SIG-M5 treated with dmso at 0.1 percent for 504 hours (cell line): ENCODE measurements at regions not wholly inside any gene's neighbourhood (a gene's known extent, or its start where the extent isn't known, plus 50 kb on each side); places are given as distances from the start of the nearest gene placed in this dataset.
"Not testable (repeated sequence)": the region's sequence is repeated elsewhere in the genome, so short reads cannot be mapped to it uniquely, and the experiment has no call there.

ENCODE experiments used
- DNase-seq: peaks from one replicate; lab custom pipeline; 2025; ENCODE audit not compliant: unreplicated experiment; lab: John Stamatoyannopoulos, UW

DNA sequence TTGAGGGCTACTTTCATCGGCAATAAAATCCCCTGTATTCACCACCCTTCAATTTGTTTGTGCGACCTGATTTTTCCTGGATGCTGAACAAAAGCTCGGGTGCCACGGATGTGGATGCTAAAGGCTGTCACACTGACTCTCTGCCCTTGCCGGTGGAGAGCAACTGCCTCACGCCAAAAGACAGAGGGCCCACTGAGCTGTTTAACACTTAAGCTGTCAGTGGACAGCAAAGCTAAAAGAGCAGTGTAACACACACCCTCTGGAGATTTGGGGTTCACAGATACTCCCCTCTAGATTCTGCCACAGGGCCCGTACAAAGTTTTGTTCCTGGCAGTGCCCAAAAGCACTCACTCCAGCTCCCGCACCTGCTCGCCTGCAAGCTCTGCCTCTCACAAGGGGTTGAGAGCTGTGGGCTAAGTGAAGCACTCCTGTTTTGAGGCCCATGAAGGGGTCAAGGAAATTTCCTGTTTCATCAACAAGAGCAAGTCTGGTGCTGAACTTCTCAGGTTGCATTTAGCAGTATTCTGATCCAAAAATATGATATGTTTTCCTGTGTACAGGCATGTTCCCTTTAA, 1571.9 kb downstream of the ADGRL3 start:
- no peak for DNase-seq

GRCh38 chr4:62740296-62740695, 1540.2 kb downstream of the ADGRL3 start:
- DNase-seq: no peak

DNA sequence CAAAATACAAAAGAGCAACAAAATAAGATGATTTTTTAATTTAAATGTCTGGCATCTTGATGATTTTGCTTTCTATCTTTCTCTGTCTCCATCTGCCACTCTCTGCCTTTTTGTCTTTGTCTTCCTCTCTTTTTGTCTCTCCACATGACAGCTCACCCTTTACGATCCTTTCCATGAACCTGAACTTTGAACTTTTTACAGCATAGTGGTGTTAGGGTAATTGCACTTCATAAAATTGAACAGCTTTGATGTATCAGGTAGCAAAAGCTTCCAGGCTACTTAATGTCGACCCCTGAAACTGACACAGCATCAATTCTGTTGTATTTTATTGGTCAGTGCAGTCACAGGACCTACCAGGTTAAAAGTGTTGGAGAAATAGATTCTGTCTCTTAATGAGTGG, 1517.0 kb downstream of the ADGRL3 start:
- DNase-seq: no peak

DNA sequence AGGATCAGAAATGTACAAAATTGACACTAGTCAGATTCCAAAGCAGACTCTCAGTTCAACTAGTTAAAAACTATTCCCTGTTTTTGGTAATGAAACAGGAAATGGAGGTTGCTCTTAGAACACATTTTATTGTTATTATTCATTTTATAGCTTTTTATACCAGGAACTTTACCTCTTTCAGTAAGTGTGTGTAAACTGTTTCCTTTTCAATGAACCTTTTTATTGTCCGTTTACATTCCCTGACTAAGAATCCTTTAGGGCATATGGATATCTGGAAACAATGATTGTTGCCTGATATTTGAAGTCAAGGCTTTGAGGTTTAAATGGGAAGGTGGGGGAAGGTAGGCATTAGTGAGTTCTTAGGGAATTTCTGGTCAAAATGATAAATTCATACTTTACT, 1511.4 kb downstream of the ADGRL3 start:
- no peak for DNase-seq

GRCh38 chr4:62709618-62710252, 1509.6 kb downstream of the ADGRL3 start:
- peak; percentile 50 for DNase-seq

GRCh38 chr4:62706423-62706822, 1506.3 kb downstream of the ADGRL3 start:
- DNase-seq: no peak

DNA sequence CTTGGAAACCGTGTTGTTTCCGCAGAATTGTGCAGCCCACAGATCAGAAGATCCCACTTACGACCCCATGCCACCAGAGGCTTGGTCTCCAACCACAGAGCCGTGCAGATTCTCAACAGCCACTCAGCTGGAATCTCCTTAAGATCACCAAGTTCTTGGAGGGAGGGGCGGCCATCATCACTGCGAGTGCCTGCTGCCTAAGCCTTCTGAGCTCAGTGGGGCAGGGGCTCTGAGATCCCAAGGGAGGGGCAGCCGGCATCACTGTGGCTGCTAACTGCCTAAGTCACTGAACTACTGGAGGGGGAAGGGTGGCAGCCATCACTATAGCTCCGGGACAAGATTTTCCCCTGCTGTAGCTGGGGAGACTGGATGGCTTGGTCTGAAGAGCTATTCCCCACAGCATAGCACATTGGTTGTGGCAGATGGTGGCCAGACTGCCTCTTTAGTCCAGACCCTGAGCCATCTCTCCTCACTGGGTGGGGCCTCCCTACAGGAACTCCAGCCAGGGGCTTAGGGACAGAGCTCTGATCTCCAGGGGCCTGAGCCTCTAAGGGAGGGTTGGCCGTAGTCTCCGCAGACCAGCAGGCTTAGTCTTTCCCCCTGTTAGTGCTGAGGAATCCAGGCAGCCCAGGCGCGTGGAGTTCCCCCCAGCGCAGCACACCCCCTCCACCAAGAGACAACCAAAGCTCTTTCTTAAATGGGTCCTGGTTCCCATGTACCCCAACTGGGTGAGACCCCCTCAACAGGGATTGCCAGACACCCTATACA, 1483.9 kb downstream of the ADGRL3 start:
- DNase-seq: no peak

DNA sequence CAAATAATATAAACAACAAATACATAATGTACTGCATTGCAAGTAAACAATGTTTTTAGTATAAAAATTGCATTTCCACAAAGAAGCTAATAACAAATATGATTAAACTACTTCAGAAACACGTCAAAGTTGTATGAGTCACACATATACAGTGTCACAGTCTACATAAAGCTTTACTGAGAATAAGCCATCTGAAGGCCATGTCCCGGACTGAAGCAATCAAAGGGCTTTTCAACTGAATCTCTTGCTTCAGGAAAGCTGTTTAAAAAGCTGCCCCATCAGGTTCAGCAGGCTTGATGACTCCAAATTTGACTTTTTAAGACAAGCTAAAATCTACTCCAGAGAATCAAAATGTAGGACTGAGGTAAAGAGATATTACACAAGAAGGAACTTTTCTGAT, 1476.8 kb downstream of the ADGRL3 start:
- DNase-seq: no peak

DNA sequence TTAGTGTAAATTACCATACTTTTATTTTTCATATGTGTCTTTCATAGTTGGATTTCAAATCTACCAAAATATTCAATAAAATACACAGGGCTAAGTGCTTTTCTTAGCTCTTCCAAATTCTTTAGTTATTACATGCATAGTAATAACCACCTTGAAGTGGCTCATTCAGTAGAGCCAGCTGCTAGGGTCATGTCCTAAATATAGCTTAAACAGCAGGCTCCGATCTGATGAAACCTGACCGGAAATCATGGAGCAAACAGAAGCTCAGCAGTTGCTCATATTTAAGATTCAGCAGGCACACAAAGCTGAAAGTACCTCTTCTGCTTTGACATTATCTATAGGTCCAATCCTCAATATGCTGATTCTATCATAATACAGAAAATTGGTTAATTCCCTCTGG, 1470.4 kb downstream of the ADGRL3 start:
- DNase-seq: no peak

- DNase-seq: no peak
Measured at GRCh38 chr4:62661821-62662220, 1461.7 kb downstream of the ADGRL3 start.

DNA sequence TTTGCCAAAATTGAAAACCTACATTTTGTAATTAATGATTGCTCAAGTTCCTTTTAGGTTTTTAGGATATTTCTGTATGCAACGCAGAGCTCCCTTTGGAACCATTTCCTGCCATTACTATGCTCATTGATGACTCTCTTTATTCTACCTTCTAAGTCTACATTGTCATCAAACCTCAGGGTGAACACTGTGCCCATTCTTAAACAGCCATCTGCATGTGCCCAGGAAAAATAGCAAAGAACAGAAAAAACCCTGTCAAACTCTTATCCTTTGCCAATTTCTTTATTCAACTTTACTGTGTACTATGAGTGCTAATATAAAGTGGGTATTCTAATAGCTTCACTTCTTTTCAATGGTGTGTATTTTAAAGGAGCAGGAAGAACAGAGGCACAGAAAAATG, 1455.9 kb downstream of the ADGRL3 start:
- DNase-seq: no peak

DNA sequence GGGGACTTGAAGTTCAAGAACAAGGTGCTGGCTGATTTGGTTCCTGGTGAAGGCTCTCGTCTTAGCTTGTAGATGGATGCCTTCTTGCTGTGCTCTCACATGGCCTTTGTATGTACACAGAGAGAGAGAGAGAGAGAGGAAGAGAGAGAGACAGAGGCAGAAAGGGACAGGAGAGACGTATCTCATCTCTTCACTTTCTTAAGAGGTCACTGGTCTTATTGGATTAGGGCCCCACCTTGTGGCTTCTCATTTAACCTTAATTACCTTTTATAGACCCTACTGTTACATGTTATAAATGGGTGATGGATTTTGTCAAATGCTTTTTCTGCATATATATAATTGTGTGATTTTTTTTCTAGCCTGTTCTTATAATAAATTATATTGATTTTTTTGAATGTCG, 1444.2 kb downstream of the ADGRL3 start:
- peak; percentile 26 for DNase-seq

GRCh38 chr4:62640296-62640695, 1440.2 kb downstream of the ADGRL3 start:
- DNase-seq: no peak

- peak; percentile 55 for DNase-seq
Measured at GRCh38 chr4:62627671-62628070, 1427.5 kb downstream of the ADGRL3 start.

DNA sequence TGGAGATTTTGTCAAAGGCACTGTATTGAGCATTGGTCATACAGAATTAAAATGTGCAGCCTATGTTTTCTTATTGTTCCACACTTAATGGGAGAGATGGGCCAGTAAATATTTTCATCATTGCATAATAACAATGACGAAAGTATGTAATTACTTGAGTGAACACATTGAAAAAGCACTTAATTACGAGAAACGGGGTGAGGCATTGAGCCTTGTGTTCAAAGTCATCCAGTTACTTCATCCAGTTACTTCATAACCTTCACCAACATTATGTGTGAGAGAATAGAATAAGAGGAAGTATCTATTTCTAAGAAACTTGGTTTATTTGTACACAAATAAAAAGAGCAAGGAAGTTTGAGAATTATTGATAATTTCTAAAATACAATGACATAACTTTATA, 1427.0 kb downstream of the ADGRL3 start:
- DNase-seq: peak; percentile 73

- DNase-seq: peak; percentile 68
Measured at GRCh38 chr4:62622089-62622488, 1422.0 kb downstream of the ADGRL3 start.

GRCh38 chr4:62619971-62620370, 1419.8 kb downstream of the ADGRL3 start:
- no peak for DNase-seq

- DNase-seq: no peak
Measured at GRCh38 chr4:62618042-62618441, 1417.9 kb downstream of the ADGRL3 start.

- DNase-seq: no peak
Measured at GRCh38 chr4:62601737-62602136, 1401.6 kb downstream of the ADGRL3 start.

DNA sequence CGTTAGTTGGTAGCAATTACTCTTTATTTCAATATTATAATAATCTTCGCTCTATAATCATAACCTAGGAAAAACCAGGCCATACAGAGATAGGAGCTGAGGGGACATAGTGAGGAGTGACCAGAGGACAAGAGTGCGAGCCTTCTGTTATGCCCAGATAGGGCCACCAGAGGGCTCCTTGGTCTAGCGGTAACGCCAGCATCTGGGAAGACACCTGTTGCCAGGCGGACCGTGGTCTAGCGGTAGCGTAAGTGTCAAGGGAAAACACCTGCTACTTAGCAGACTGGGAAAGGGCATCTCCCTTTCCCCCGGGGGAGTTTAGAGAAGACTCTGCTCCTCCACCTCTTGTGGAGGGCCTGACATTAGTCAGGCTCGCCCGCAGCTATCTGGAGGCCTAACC, 1395.1 kb downstream of the ADGRL3 start:
- not testable (repeated sequence) for DNase-seq

DNA sequence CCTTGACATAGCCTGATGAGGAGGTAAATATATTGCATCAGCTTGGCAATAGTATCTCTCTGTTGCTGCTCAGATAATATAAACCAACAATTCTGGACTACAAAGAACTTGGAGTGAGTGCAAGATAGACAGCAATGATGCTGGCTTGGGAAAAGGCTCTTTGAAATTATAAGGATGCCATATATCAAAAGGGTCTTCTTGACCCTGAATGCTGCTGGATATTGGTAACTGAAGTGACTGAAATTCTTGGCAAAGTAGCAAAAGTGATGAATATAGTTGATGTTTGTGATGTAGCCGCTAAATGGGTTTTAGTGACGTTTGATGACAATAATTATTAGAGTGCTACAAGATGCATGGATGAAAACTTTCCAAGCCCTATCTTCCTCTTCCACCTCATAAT, 1391.6 kb downstream of the ADGRL3 start:
- DNase-seq: no peak

- DNase-seq: no peak
Measured at GRCh38 chr4:62588671-62589070, 1388.5 kb downstream of the ADGRL3 start.
